D721Med (cell line): ENCODE measurements at regions not wholly inside any gene's neighbourhood (a gene's known extent, or its start where the extent isn't known, plus 50 kb on each side); places are given as distances from the start of the nearest gene placed in this dataset.

Source experiments
- DNase-seq: peaks from one replicate; pipeline ENCODE4 v3.0.0; 2011; ENCODE audit warnings: low spot score; ENCODE audit not compliant: insufficient read length
- FAIRE-seq: peaks from 2 replicates; lab custom pipeline; 2011; peaks lifted over from hg19 to GRCh38; lab: Jason Lieb, UNC
- TF ChIP-seq, protein P1 (sequence below): IDR thresholded peaks from 2 replicates; pipeline ENCODE4 v1.5.1; 2012; ENCODE audit warnings: mild to moderate bottlenecking, control low read depth; ENCODE audit not compliant: insufficient read depth; ENCODE audit errors: missing control alignments

DNA sequence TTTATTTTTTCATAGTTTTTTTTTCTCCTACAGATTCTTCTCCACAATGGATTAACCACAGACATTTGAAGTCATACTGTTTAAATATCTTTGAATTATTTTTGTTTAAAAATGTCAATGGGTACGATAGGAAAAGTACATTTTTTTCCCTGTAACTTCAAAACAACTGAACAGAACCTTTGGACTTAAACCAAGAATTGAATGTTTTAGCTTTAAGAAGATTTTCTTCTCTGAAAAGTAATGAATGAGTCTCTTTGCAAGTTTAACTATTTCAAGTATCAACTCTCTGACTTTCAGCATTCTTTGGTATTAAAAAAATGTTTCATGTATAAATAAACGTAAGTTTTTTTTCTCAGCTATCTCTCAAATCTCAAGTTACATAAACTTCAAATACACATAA lies 364.3 kb downstream of the FBXO8 start:
- TF ChIP-seq, protein P1, sequence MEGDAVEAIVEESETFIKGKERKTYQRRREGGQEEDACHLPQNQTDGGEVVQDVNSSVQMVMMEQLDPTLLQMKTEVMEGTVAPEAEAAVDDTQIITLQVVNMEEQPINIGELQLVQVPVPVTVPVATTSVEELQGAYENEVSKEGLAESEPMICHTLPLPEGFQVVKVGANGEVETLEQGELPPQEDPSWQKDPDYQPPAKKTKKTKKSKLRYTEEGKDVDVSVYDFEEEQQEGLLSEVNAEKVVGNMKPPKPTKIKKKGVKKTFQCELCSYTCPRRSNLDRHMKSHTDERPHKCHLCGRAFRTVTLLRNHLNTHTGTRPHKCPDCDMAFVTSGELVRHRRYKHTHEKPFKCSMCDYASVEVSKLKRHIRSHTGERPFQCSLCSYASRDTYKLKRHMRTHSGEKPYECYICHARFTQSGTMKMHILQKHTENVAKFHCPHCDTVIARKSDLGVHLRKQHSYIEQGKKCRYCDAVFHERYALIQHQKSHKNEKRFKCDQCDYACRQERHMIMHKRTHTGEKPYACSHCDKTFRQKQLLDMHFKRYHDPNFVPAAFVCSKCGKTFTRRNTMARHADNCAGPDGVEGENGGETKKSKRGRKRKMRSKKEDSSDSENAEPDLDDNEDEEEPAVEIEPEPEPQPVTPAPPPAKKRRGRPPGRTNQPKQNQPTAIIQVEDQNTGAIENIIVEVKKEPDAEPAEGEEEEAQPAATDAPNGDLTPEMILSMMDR: no peak
- FAIRE-seq: no peak
- DNase-seq: no peak

- FAIRE-seq (no peak), DNase-seq (no peak)
- TF ChIP-seq, protein P1: no peak
Observed at GRCh38 chr4:173917255-173917960, 366.1 kb downstream of the FBXO8 start.

GRCh38 chr4:173913496-173913895 lies 370.0 kb downstream of the FBXO8 start:
- no peak for FAIRE-seq
- DNase-seq: no peak
- TF ChIP-seq, protein P1: no peak

- no peak for FAIRE-seq
Observed at GRCh38 chr4:173912384-173912783, 371.1 kb downstream of the FBXO8 start.

DNA sequence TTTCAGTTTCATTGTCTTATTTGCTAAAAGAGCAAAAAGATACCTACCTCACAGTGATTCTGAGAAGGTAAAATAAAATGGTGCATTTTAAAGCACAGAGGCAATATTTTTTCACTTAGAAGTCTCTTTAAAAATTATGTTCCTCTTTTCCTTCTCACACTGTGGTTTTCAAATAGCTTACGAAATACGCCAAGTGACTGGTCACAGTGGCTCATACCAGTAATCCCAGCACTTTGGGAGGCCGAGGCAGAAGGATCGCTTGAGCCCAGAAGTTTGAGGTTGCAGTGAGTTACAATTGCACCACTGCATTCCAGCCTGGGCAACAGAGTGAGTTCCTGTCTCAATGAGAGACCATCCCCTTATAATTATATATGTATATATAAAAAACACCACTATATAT lies 372.6 kb downstream of the FBXO8 start:
- no peak for FAIRE-seq

More at GRCh38 chr4:173912384-173912783, 371.1 kb downstream of the FBXO8 start:
- TF ChIP-seq, protein P1: no peak
- no peak for DNase-seq

GRCh38 chr4:173909294-173909693 lies 374.2 kb downstream of the FBXO8 start:
- DNase-seq (no peak), FAIRE-seq (no peak)
- TF ChIP-seq, protein P1: no peak

More for the DNA sequence above, 372.6 kb downstream of the FBXO8 start:
- TF ChIP-seq, protein P1: no peak
- no peak for DNase-seq

DNA sequence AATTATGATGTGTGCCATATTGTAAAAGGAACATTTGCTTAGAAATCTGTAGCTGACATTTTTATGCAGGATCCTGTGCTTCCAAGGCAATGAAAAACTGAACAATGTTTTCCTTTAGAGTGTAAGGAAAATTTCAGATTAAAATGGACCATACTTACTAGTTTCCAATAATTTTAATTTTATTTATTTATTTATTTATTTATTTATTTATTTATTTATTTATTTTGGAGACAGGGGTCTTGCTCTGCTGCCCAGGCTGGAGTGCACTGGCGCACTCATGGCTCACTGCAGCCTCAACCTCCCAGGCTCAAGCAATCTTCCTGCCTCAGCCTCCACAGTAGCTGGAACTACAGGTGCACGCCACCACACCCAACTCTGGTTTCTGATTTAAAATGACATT lies 369.8 kb upstream of the HAND2 start:
- TF ChIP-seq, protein P1: no peak
- no peak for DNase-seq
- FAIRE-seq: no peak
